Endothelial cell of umbilical vein (primary cell): ENCODE measurements at regions not wholly inside any gene's neighbourhood (a gene's known extent, or its start where the extent isn't known, plus 50 kb on each side); places are given as distances from the start of the nearest gene placed in this dataset.

Experiments
- BruUV-seq: library from RNA; stranded (reverse); fragments of 400-500 nt; replicated peaks from 2 replicates; lab custom pipeline; 2021; lab: Mats Ljungman, UMichigan
- CTCF ChIA-PET: fragments of 300-600, 350-600 bp; sonication (Branson Sonifier 250); formaldehyde crosslinking; loops from one replicate; lab custom pipeline; 2021; ENCODE audit warnings: antibody characterized with exemption, inconsistent platforms; lab: Charles Lee
- POLR2A ChIA-PET: fragments of 300-600, 350-600 bp; sonication (Branson Sonifier 250); formaldehyde crosslinking; loops from one replicate; lab custom pipeline; 2021; ENCODE audit warnings: antibody characterized with exemption, inconsistent platforms; lab: Charles Lee
- DNase-seq: peaks from one replicate; pipeline ENCODE4 v3.0.0-alpha.2; 2011; ENCODE audit warnings: low read depth, low spot score
- FAIRE-seq: peaks from 2 replicates; lab custom pipeline; 2011; peaks lifted over from hg19 to GRCh38; lab: Jason Lieb, UNC
- H2AFZ ChIP-seq: 2 replicates; pipeline ENCODE4 v1.6.0; 2012; ENCODE audit warnings: low read depth, low read length, control low read depth, inconsistent platforms
- H3K27ac ChIP-seq: 2 replicates; pipeline ENCODE4 v1.5.1; 2011; ENCODE audit warnings: low read depth, mild to moderate bottlenecking, control low read depth, low read length, moderate library complexity; ENCODE audit not compliant: insufficient read depth
- H3K27me3 ChIP-seq, 2 experiments: 2 replicates each; pipeline versions ENCODE4 v1.6.0 to v1.6.1; 2011; ENCODE audit warnings: low read length in 2 of 2, mixed read lengths in 1 of 2; ENCODE audit not compliant: control insufficient read depth in 2 of 2, insufficient read depth in 2 of 2
- H3K36me3 ChIP-seq, 2 experiments: 2 replicates in 1 of 2; 3 replicates in 1 of 2; pipeline ENCODE4 v1.5.1; 2011; ENCODE audit warnings: low read length in 2 of 2, mild to moderate bottlenecking in 1 of 2, moderate library complexity in 1 of 2; ENCODE audit not compliant: control insufficient read depth in 2 of 2, insufficient read depth in 2 of 2; ENCODE audit errors: extremely low read depth in 1 of 2
- H3K4me1 ChIP-seq: 3 replicates; pipeline ENCODE4 v1.5.1; 2011; ENCODE audit warnings: mild to moderate bottlenecking, low read length; ENCODE audit not compliant: control insufficient read depth, insufficient read depth; ENCODE audit errors: extremely low read depth
- H3K4me2 ChIP-seq: 2 replicates; pipeline ENCODE4 v1.6.1; 2011; ENCODE audit warnings: low read length, control low read depth, mixed read lengths; ENCODE audit not compliant: insufficient read depth
- H3K4me3 ChIP-seq, 3 experiments: fragments of 200-600 bp in 1 of 3; sonication (generic), shearing (Covaris generic) in 1 of 3; replicated peaks in 1 of 3; 2 replicates each; pipeline ENCODE4 v1.5.1; 2011 to 2016; ENCODE audit warnings: control low read depth in 3 of 3, low read length in 3 of 3, mild to moderate bottlenecking in 2 of 3, inconsistent platforms in 1 of 3, low read depth in 1 of 3, moderate library complexity in 1 of 3; ENCODE audit not compliant: insufficient read depth in 1 of 3
- H3K79me2 ChIP-seq: 2 replicates; pipeline ENCODE4 v1.6.0; 2012; ENCODE audit warnings: low read length, inconsistent platforms; ENCODE audit not compliant: control insufficient read depth, insufficient read depth
- H3K9ac ChIP-seq: replicated peaks from 2 replicates; pipeline ENCODE3; 2011; ENCODE audit warnings: low read length, control low read depth; ENCODE audit not compliant: insufficient read depth; ENCODE audit errors: extremely low read depth
- H3K9me1 ChIP-seq: replicated peaks from 3 replicates; pipeline ENCODE4 v1.6.0; 2011; ENCODE audit warnings: mild to moderate bottlenecking, low read length; ENCODE audit not compliant: control insufficient read depth, insufficient read depth; ENCODE audit errors: extremely low read depth
- H3K9me3 ChIP-seq: replicated peaks from 2 replicates; pipeline ENCODE4 v1.5.1; 2012; ENCODE audit warnings: low read length, inconsistent platforms; ENCODE audit not compliant: control insufficient read depth, insufficient read depth
- H4K20me1 ChIP-seq: replicated peaks from 2 replicates; pipeline ENCODE3; 2011; ENCODE audit warnings: mild to moderate bottlenecking, low read length; ENCODE audit not compliant: control insufficient read depth, insufficient read depth; ENCODE audit errors: extremely low read depth
- CTCF ChIP-seq, 2 donors: IDR thresholded peaks; 1 replicate in 1 of 2; 2 replicates in 1 of 2; pipeline ENCODE4 v1.5.1; 2011; ENCODE audit warnings: low read length in 2 of 2, mild to moderate bottlenecking in 2 of 2, moderate library complexity in 2 of 2, control low read depth in 1 of 2, inconsistent platforms in 1 of 2, low read depth in 1 of 2; ENCODE audit not compliant: insufficient read depth in 1 of 2; ENCODE audit errors: extremely low read depth in 1 of 2
- EZH2 ChIP-seq: IDR thresholded peaks from 2 replicates; pipeline ENCODE4 v1.6.1; 2012; ENCODE audit warnings: borderline replicate concordance, low read depth, mild to moderate bottlenecking, moderate library complexity, low read length, inconsistent platforms; ENCODE audit not compliant: severe bottlenecking
- FOS ChIP-seq: IDR thresholded peaks from 2 replicates; pipeline ENCODE4 v1.6.1; 2011; ENCODE audit warnings: mild to moderate bottlenecking, low read length, moderate library complexity, borderline replicate concordance; ENCODE audit not compliant: insufficient read depth
- GATA2 ChIP-seq: IDR thresholded peaks from 2 replicates; pipeline ENCODE4 v1.7.0; 2011; ENCODE audit warnings: low read depth, mild to moderate bottlenecking, moderate library complexity, mixed read lengths, low read length; ENCODE audit not compliant: insufficient read length, insufficient read depth
- JUN ChIP-seq: IDR thresholded peaks from 2 replicates; pipeline ENCODE4 v1.6.1; 2011; ENCODE audit warnings: borderline replicate concordance, low read depth; ENCODE audit not compliant: insufficient read length, insufficient read depth
- MAX ChIP-seq: IDR thresholded peaks from 2 replicates; pipeline ENCODE4 v1.6.1; 2011; ENCODE audit not compliant: insufficient read depth, insufficient read length
- MYC ChIP-seq: IDR thresholded peaks from one replicate; pipeline ENCODE4 v1.6.1; 2011; ENCODE audit warnings: mild to moderate bottlenecking, low read depth, low read length
- POLR2A ChIP-seq: IDR thresholded peaks from 2 replicates; pipeline ENCODE4 v1.6.1; 2012; ENCODE audit warnings: low read depth, mild to moderate bottlenecking, control low read depth, low read length
- POLR2AphosphoS5 ChIP-seq: IDR thresholded peaks from 2 replicates; pipeline ENCODE4 v1.6.1; 2012; ENCODE audit warnings: low read depth, mild to moderate bottlenecking, control low read depth, low read length, moderate library complexity; ENCODE audit not compliant: insufficient read depth
- dilution Hi-C: fragments of 300-500 bp; cut with MboI; formaldehyde crosslinking; loops from one replicate; pipeline ENCODE4 v1.15.0; 2019; ENCODE audit warnings: low sequenced_read_pairs; ENCODE audit not compliant: extremely low pct_ligation_motif_present
- intact Hi-C: fragments of 100-400 bp; cut with micrococcal nuclease; formaldehyde crosslinking; loops from one replicate; pipeline ENCODE4 v1.10.0; 2022

DNA sequence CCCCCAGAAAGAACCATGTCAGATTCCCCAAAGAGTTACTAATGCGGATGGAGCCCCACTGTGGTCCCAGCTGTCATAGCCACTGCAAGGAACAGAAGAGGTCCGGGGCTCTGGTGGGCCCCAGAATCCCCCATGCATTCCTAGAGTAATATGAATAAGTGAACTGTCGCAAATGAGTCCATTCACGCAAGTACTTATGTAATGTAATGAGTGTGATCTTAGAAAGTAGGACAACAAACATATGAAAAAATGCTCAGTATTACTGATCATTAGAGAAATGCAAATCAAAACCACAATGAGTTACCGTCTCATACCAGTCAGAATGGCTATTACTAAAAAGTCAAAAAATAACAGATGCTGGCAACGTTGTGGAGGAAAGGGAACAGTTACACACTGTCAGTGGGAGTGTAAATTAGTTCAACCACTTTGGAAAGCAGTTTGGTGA, 141.5 kb upstream of the RBPJ start:
- dilution Hi-C loops (no loop called here), intact Hi-C loops (no loop called here)
- Histone ChIP-seq H3K9me3 (no peaks in the 10 kb centered on the region), H4K20me1 (no peaks in the 10 kb centered on the region), H3K9me1 (no peaks in the 10 kb centered on the region), H3K27ac (no peak overlapping the region), H3K36me3 (no peaks in the 10 kb centered on the region), H3K4me2 (no peak overlapping the region), H3K4me3 (no peak overlapping the region), H3K79me2 (no peaks in the 10 kb centered on the region), H3K4me1 (no peaks in the 10 kb centered on the region), H2AFZ (no peak overlapping the region), H3K9ac (no peak overlapping the region), H3K27me3 (no peaks in the 10 kb centered on the region)
- ChIA-PET POLR2A (no interaction called here), CTCF (no interaction called here)
- no peak for FAIRE-seq
- no peak for DNase-seq
- BruUV-seq: no TSS peak
- TF ChIP-seq MAX (no peak), FOS (no peak), GATA2 (no peak), POLR2A (no peak), POLR2AphosphoS5 (no peak), JUN (no peak), MYC (no peak), EZH2 (no peak), CTCF (IDR thresholded peaks at IDR 0.05; ENCODE audit: extremely low read depth in 1 of 2, insufficient read depth in 1 of 2, low read depth in 1 of 2, low read length in 2 of 2) (no peak)
